ENCODE measurements at regions not wholly inside any gene's neighbourhood (a gene's known extent, or its start where the extent isn't known, plus 50 kb on each side); places are given as distances from the start of the nearest gene placed in this dataset.

DNA sequence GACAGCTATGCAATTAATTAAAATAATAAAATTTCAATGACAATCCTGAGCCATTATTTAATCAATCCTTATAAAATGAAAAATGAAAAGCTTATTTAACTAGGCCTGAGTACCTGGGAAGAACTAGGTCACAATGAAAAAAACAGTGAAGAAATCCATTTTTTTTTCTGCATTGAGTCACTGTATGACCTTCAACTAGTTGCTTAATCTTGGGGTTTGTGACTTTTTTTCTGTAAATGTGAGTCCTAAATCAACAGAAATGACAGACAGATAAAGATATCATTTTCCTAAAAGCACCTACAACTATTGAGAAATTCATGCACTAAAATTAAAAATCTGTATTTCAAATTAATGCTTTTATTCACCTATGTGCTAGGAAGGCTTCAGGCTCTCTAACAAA, 96.8 kb downstream of the TMEM26 start:
- no peak for TF ChIP-seq CTCF (conservative IDR thresholded peaks at IDR 0.05; ENCODE audit: low read length)
- no peak overlapping the region for H3K4me3 ChIP-seq (ENCODE audit: low read length)
- DNase-seq (ENCODE audit: low read depth), result no peak

GRCh38 chr10:61355211-61355610, 98.0 kb downstream of the TMEM26 start:
- no peak for TF ChIP-seq CTCF (conservative IDR thresholded peaks at IDR 0.05; ENCODE audit: low read length)
- H3K4me3 ChIP-seq (ENCODE audit: low read length), result no peak overlapping the region
- no peak for DNase-seq (ENCODE audit: low read depth)

DNA sequence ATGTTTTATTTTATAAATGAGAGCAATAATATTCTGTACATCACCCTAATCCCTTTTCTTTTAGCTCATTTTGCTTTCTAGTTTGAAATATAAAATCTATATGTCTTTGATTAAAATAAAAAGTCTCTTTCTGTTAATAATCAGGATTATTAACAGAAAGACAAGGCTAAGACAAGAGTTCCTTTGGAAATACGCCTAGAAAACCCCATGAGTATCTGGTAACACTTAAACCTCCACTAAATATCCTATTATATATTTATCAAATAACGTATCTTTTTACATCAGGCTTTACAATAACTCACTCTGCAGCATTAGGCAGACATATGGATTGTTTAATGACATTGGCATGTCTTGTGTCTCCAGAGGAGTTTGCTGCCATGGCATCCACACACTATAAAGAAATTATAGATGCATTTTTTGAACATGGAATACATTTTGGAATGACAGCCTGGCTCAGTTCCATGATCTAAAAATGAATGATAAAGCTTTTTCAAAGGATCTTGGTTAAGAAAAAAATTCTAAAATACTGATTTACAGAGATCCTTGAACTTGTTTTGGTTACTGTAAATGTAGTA, 98.7 kb downstream of the TMEM26 start:
- no peak for TF ChIP-seq CTCF (conservative IDR thresholded peaks at IDR 0.05; ENCODE audit: low read length)
- DNase-seq (ENCODE audit: low read depth), result no peak
- H3K4me3 ChIP-seq (ENCODE audit: low read length), result no peak overlapping the region

DNA sequence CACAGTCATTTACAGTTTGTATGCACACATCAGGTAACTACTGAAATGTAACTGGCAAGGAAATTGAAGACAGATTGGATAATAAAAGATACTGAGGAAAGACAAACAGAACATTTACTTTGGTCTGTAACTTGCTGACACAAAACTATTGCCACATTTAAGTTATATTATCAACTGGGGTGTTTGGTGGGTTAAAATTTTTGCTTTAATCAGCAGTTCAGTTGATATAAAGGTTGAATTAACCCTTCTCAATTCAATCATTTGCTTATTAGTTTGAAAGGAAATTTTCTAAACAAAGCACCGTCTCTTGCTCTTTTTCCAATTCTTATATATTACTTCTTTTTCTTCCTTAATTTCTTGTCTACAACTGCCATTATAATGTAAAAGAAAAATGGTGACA, 102.4 kb downstream of the TMEM26 start:
- DNase-seq (ENCODE audit: low read depth), result no peak
- no peak overlapping the region for H3K4me3 ChIP-seq (ENCODE audit: low read length)
- TF ChIP-seq CTCF (conservative IDR thresholded peaks at IDR 0.05; ENCODE audit: low read length), result no peak

DNA sequence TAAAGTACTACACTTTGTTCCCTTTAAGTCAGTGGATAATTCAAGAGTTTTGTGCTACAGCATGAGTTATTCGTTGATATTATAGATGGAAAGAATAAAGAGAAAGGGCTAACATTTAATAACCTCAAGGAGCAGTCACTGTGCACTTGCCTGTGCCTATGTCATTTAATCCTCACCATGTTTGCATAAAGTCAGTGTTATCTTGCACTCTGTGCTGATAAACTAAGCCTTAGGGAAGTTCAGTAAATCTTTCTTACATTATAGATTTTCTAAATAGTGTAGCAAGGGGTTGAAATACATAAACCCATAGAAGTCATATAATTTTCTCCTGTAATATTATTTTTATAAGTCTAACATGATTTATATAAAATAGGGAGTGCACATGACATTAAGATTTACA, 103.1 kb downstream of the TMEM26 start:
- TF ChIP-seq CTCF (conservative IDR thresholded peaks at IDR 0.05; ENCODE audit: low read length), result no peak

DNA sequence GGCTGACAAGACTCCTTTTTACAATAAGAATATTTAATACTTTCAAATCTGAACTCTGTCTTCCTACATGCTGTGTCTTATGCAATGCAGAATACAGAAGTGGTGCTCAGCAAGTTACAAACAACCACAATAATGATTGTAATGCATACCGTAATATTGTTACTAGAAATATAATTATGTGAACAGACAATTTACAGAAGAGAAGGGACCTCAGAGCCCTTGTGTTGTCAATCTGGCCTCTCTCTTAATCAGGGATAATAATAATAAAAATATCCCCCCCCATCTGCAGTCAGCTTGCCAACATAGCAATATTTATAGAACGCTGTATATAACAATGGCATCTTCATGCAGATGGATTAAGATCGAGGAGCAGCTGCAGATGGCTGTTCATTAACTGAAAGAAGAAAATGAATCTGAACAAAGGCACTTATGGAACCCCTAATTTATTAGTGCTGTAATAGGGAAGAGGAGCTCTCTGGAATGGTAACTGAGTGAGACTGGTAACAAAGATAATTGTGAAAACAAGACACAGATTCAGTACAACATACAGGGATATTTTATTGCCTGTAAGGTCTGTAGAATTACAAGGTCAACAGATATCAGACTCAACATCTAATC, 106.3 kb downstream of the TMEM26 start:
- TF ChIP-seq CTCF (conservative IDR thresholded peaks at IDR 0.05; ENCODE audit: low read length), result no peak
- peak; percentile 12 for DNase-seq (ENCODE audit: low read depth)
- H3K4me3 ChIP-seq (ENCODE audit: low read length), result no peak overlapping the region

More for the DNA sequence above, 103.1 kb downstream of the TMEM26 start:
- H3K4me3 ChIP-seq (ENCODE audit: low read length), result no peak overlapping the region
- no peak for DNase-seq (ENCODE audit: low read depth)

- H3K4me3 ChIP-seq (ENCODE audit: low read length), result no peak overlapping the region
- TF ChIP-seq CTCF (conservative IDR thresholded peaks at IDR 0.05; ENCODE audit: low read length), result no peak
- DNase-seq (ENCODE audit: low read depth), result no peak
These were observed 109.4 kb downstream of the TMEM26 start for GRCh38 chr10:61343796-61344195.

Data from AG10803 (cell line).